Left hindlimb (tissue), 1 donor: ENCODE measurements at regions not wholly inside any gene's neighbourhood (a gene's known extent, or its start where the extent isn't known, plus 50 kb on each side); places are given as distances from the start of the nearest gene placed in this dataset.
"Not testable (repeated sequence)": the region's sequence is repeated elsewhere in the genome, so short reads cannot be mapped to it uniquely, and the experiment has no call there.

Experiments
- DNase-seq: peaks from one replicate; pipeline ENCODE4 v3.0.0-alpha.2; 2018

- DNase-seq = no peak
Observed at GRCh38 chr14:101616202-101616601, 54.9 kb downstream of the DIO3 start.

- DNase-seq = no peak
Observed at GRCh38 chr14:101619484-101619883, 58.2 kb downstream of the DIO3 start.

GRCh38 chr14:101620031-101620788 is 58.9 kb downstream of the DIO3 start:
- DNase-seq = no peak

- no peak for DNase-seq
Observed at GRCh38 chr14:101620821-101621785, 59.8 kb downstream of the DIO3 start.

GRCh38 chr14:101622251-101623076 is 61.2 kb downstream of the DIO3 start:
- DNase-seq = no peak

- no peak for DNase-seq
Observed at GRCh38 chr14:101623077-101623372, 61.7 kb downstream of the DIO3 start.

GRCh38 chr14:101623685-101624444 is 62.6 kb downstream of the DIO3 start:
- no peak for DNase-seq

GRCh38 chr14:101624536-101624935 is 63.2 kb downstream of the DIO3 start:
- DNase-seq = no peak

GRCh38 chr14:101625336-101626097 is 64.2 kb downstream of the DIO3 start:
- DNase-seq = no peak

GRCh38 chr14:101626331-101626730 is 65.0 kb downstream of the DIO3 start:
- no peak for DNase-seq

- no peak for DNase-seq
Observed at GRCh38 chr14:101627915-101628262, 66.6 kb downstream of the DIO3 start.

GRCh38 chr14:101628471-101628966 is 67.2 kb downstream of the DIO3 start:
- peak; percentile 84 for DNase-seq

GRCh38 chr14:101628975-101629374 is 67.7 kb downstream of the DIO3 start:
- no peak for DNase-seq

- DNase-seq = no peak
Observed at GRCh38 chr14:101630056-101630965, 69.0 kb downstream of the DIO3 start.

- no peak for DNase-seq
Observed at GRCh38 chr14:101631199-101631598, 69.9 kb downstream of the DIO3 start.

- not testable (repeated sequence) for DNase-seq
Observed at GRCh38 chr14:101631970-101632369, 70.7 kb downstream of the DIO3 start.

- no peak for DNase-seq
Observed at GRCh38 chr14:101632520-101632919, 71.2 kb downstream of the DIO3 start.

GRCh38 chr14:101633276-101633675 is 72.0 kb downstream of the DIO3 start:
- DNase-seq = no peak

GRCh38 chr14:101634202-101634849 is 73.0 kb downstream of the DIO3 start:
- no peak for DNase-seq
